ENCODE measurements at regions not wholly inside any gene's neighbourhood (a gene's known extent, or its start where the extent isn't known, plus 50 kb on each side); places are given as distances from the start of the nearest gene placed in this dataset.

GRCh38 chr7:94250987-94251386 is 143.7 kb upstream of the COL1A2 start:
- Histone ChIP-seq H3K36me3 (no peaks in the 10 kb centered on the region), H3K4me3 (no peak overlapping the region), H3K9me3 (peaks cover 0 to 6% (median 0%) of the 10 kb centered on the region in 12 donors), H3K4me1 (no peaks in the 10 kb centered on the region), H3K27me3 (no peaks in the 10 kb centered on the region), H3K27ac (no peak overlapping the region)
- TF ChIP-seq POLR2A (IDR thresholded peaks at IDR 0.05) (no peak), CTCF (IDR thresholded peaks at IDR 0.05) (no peak)
- intact Hi-C loops (cut with DNase I), result no loop called here
- 37 to 46% (median 45%) methylated on average over 1 of the region's 1 CpG for WGBS, 4 donors
- no peak for DNase-seq
- ATAC-seq, result no peak

GRCh38 chr7:94252124-94252523 is 142.6 kb upstream of the COL1A2 start:
- DNase-seq (no peak), ATAC-seq (no peak)
- 73 to 79% (median 78%) methylated on average over 1 of the region's 1 CpG for WGBS, 4 donors
- intact Hi-C loops (cut with DNase I), result no loop called here
- TF ChIP-seq POLR2A (IDR thresholded peaks at IDR 0.05) (no peak), CTCF (IDR thresholded peaks at IDR 0.05) (no peak)
- Histone ChIP-seq H3K9me3 (peaks cover 0 to 6% (median 0%) of the 10 kb centered on the region in 12 donors), H3K4me3 (no peak overlapping the region), H3K4me1 (no peaks in the 10 kb centered on the region), H3K27me3 (no peaks in the 10 kb centered on the region), H3K27ac (no peak overlapping the region), H3K36me3 (no peaks in the 10 kb centered on the region)

- Histone ChIP-seq H3K27ac (no peak overlapping the region), H3K36me3 (no peaks in the 10 kb centered on the region), H3K27me3 (no peaks in the 10 kb centered on the region), H3K4me3 (no peak overlapping the region), H3K4me1 (no peaks in the 10 kb centered on the region), H3K9me3 (peaks cover 0 to 6% (median 0%) of the 10 kb centered on the region in 12 donors)
- DNase-seq (no peak), ATAC-seq (no peak)
- intact Hi-C loops (cut with DNase I), result no loop called here
- TF ChIP-seq POLR2A (IDR thresholded peaks at IDR 0.05), result no peak
- no peak for TF ChIP-seq CTCF (IDR thresholded peaks at IDR 0.05)
Measured at GRCh38 chr7:94252971-94253370, 141.7 kb upstream of the COL1A2 start.

GRCh38 chr7:94253686-94254085 is 141.0 kb upstream of the COL1A2 start:
- Histone ChIP-seq H3K4me3 (no peak overlapping the region), H3K9me3 (peaks cover 0 to 6% (median 0%) of the 10 kb centered on the region in 12 donors), H3K27me3 (no peaks in the 10 kb centered on the region), H3K36me3 (no peaks in the 10 kb centered on the region), H3K27ac (no peak overlapping the region), H3K4me1 (no peaks in the 10 kb centered on the region)
- intact Hi-C loops (cut with DNase I), result no loop called here
- TF ChIP-seq POLR2A (IDR thresholded peaks at IDR 0.05), result no peak
- TF ChIP-seq CTCF (IDR thresholded peaks at IDR 0.05), result no peak
- no peak for DNase-seq
- ATAC-seq, result no peak
- 57 to 78% (median 66%) methylated on average over 1 of the region's 1 CpG for WGBS, 4 donors
